DOHH2 (cell line): ENCODE measurements at regions not wholly inside any gene's neighbourhood (a gene's known extent, or its start where the extent isn't known, plus 50 kb on each side); places are given as distances from the start of the nearest gene placed in this dataset.

Experiments used
- H3F3A ChIP-seq: fragments of 200-600 bp; sonication (generic), shearing (Covaris generic); 2 replicates; pipeline ENCODE4 v1.6.0; 2016; ENCODE audit warnings: antibody characterized with exemption, mild to moderate bottlenecking; ENCODE audit not compliant: control insufficient read depth, insufficient read depth
- H3K27ac ChIP-seq: fragments of 200-600 bp; sonication (generic); 2 replicates; pipeline ENCODE4 v1.5.1; 2014; ENCODE audit warnings: low read depth, mild to moderate bottlenecking, low read length, moderate library complexity
- H3K27me3 ChIP-seq: fragments of 200-600 bp; sonication (generic); 2 replicates; pipeline ENCODE4 v1.6.1; 2014; ENCODE audit warnings: mild to moderate bottlenecking, low read length, mixed read lengths; ENCODE audit not compliant: control insufficient read depth
- H3K36me3 ChIP-seq: fragments of 200-600 bp; sonication (generic); 2 replicates; pipeline ENCODE4 v1.6.1; 2014; ENCODE audit warnings: mild to moderate bottlenecking, low read length, moderate library complexity, mixed read lengths; ENCODE audit not compliant: control insufficient read depth
- H3K4me1 ChIP-seq: fragments of 200-600 bp; sonication (generic); 2 replicates; pipeline ENCODE4 v1.6.1; 2014; ENCODE audit warnings: mild to moderate bottlenecking, low read length, mixed read lengths; ENCODE audit not compliant: control insufficient read depth
- H3K4me2 ChIP-seq: fragments of 200-600 bp; sonication (generic); 2 replicates; pipeline ENCODE4 v1.6.0; 2014; ENCODE audit warnings: mild to moderate bottlenecking, low read length, moderate library complexity
- H3K4me3 ChIP-seq: fragments of 200-600 bp; sonication (generic); 2 replicates; pipeline ENCODE4 v1.5.1; 2014; ENCODE audit warnings: mild to moderate bottlenecking, low read length, mixed read lengths
- H3K79me2 ChIP-seq: fragments of 200-600 bp; sonication (generic); 2 replicates; pipeline ENCODE4 v1.6.1; 2014; ENCODE audit warnings: mild to moderate bottlenecking, low read length, mixed read lengths; ENCODE audit not compliant: control insufficient read depth
- H3K9me2 ChIP-seq: fragments of 200-600 bp; sonication (generic); replicated peaks from 2 replicates; pipeline ENCODE4 v1.6.1; 2014; ENCODE audit warnings: mild to moderate bottlenecking, low read length, mixed read lengths; ENCODE audit not compliant: control insufficient read depth
- H3K9me3 ChIP-seq: fragments of 200-600 bp; sonication (generic); 2 replicates; pipeline ENCODE4 v1.6.1; 2014; ENCODE audit warnings: antibody characterized with exemption, low read length, mixed read lengths; ENCODE audit not compliant: control insufficient read depth, insufficient read depth
- H4K20me1 ChIP-seq: fragments of 200-600 bp; sonication (generic); 2 replicates; pipeline ENCODE4 v1.6.0; 2014; ENCODE audit warnings: low read depth, mild to moderate bottlenecking, antibody characterized with exemption, low read length, moderate library complexity; ENCODE audit not compliant: control insufficient read depth, insufficient read depth
- EZH2phosphoT487 ChIP-seq: fragments of 200-600 bp; sonication (generic); IDR thresholded peaks from 2 replicates; pipeline ENCODE4 v1.6.1; 2017; ENCODE audit warnings: borderline replicate concordance, mild to moderate bottlenecking, antibody characterized with exemption, low read length, moderate library complexity, mixed read lengths
- TF ChIP-seq, protein P1 (sequence below): fragments of 200-600 bp; sonication (generic); IDR thresholded peaks from one replicate; pipeline ENCODE4 v1.5.1; 2014; ENCODE audit warnings: antibody characterized with exemption, mild to moderate bottlenecking, low read depth, low read length; ENCODE audit not compliant: poor library complexity, severe bottlenecking

DNA sequence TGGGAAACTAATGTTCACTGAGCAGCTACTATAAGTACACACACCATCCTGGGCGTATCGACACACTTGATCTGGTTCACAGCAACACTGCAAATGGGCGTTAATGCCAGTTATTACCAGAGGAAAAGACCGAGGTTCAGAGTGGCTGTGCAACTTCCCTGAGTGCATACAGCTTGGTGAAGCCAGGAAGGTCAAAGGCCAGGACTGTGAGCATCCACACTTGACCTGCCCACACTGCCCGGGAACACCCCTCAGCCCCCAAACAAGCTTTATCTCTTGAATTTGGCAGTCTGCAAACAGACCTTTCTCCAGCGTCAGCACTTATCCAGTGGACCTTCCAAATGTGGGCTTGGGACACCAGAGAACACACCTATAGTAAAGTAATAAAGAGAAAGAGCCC, 312.6 kb downstream of the BCL11B start:
- Histone ChIP-seq H3F3A (no peaks in the 10 kb centered on the region), H3K36me3 (no peaks in the 10 kb centered on the region), H3K9me2 (no peaks in the 10 kb centered on the region), H3K27ac (no peak overlapping the region), H3K27me3 (no peaks in the 10 kb centered on the region), H3K4me2 (no peak overlapping the region), H3K79me2 (no peaks in the 10 kb centered on the region), H3K4me3 (no peak overlapping the region), H3K9me3 (no peaks in the 10 kb centered on the region), H4K20me1 (no peaks in the 10 kb centered on the region), H3K4me1 (no peaks in the 10 kb centered on the region)
- TF ChIP-seq, protein P1, sequence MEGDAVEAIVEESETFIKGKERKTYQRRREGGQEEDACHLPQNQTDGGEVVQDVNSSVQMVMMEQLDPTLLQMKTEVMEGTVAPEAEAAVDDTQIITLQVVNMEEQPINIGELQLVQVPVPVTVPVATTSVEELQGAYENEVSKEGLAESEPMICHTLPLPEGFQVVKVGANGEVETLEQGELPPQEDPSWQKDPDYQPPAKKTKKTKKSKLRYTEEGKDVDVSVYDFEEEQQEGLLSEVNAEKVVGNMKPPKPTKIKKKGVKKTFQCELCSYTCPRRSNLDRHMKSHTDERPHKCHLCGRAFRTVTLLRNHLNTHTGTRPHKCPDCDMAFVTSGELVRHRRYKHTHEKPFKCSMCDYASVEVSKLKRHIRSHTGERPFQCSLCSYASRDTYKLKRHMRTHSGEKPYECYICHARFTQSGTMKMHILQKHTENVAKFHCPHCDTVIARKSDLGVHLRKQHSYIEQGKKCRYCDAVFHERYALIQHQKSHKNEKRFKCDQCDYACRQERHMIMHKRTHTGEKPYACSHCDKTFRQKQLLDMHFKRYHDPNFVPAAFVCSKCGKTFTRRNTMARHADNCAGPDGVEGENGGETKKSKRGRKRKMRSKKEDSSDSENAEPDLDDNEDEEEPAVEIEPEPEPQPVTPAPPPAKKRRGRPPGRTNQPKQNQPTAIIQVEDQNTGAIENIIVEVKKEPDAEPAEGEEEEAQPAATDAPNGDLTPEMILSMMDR = no peak

DNA sequence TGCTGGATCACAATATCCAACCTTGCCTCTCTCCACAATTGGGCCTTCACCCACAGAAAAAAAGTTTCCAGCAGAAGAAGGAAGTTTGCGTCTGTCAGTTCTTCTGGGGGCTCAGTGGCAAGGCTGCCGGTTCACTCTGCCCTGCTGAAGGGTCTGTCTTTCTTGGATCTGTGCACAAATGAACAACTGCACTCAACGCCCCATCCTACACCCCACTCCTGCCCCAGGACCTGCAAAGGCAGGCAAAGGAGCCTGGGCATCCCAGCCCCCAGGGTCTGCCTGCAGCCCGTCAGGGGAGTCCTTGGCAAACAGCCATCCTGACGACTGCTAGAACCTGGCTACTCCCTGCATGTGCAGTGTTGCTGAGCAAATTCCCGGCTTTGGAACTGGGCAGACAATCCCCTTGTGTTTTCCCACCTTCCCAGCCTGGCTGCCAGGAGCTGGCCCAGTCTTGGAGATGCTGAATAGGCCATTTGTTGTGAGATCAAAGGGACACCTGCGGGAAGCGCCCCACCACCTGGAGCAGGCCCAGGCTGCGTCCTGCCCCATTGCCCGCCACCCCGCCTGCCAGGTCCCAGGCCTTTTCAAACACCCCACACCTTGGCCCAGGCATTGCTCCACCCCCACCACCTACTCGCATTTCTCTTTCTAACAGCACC, 311.9 kb downstream of the BCL11B start:
- H4K20me1 ChIP-seq = no peaks in the 10 kb centered on the region
- H3F3A ChIP-seq = no peaks in the 10 kb centered on the region
- no peaks in the 10 kb centered on the region for H3K9me2 ChIP-seq
- H3K4me1 ChIP-seq = no peaks in the 10 kb centered on the region
- no peak overlapping the region for H3K4me2 ChIP-seq
- no peaks in the 10 kb centered on the region for H3K79me2 ChIP-seq
- no peak overlapping the region for H3K4me3 ChIP-seq
- H3K9me3 ChIP-seq = no peaks in the 10 kb centered on the region
- TF ChIP-seq, protein P1 = no peak
- no peak for TF ChIP-seq EZH2phosphoT487
- H3K27ac ChIP-seq = no peak overlapping the region
- no peaks in the 10 kb centered on the region for H3K36me3 ChIP-seq
- no peaks in the 10 kb centered on the region for H3K27me3 ChIP-seq

DNA sequence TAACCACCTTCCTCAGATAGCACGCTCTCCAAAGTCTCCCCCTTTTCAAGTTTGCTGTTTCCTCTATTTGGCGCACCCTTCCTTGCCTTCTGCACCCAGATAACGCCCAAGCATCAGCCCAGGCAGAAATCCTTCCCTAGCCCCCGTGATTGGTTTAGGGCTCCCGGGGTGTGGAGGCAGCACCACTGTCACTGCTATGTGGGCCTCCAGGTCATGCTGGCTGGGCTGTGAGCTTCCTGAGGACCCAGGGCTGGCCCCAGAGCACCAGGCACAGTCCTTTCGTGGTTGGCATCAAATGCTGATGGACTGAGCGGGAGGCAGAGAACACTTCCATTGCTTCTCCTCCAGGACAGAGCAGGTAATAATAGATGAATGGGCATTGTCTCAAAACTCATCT, 311.4 kb downstream of the BCL11B start:
- TF ChIP-seq, protein P1 = no peak
- TF ChIP-seq EZH2phosphoT487 = no peak
- no peaks in the 10 kb centered on the region for H3K79me2 ChIP-seq
- H3K27me3 ChIP-seq = no peaks in the 10 kb centered on the region
- H3K9me3 ChIP-seq = no peaks in the 10 kb centered on the region
- H4K20me1 ChIP-seq = no peaks in the 10 kb centered on the region
- H3K27ac ChIP-seq = no peak overlapping the region
- H3K36me3 ChIP-seq = no peaks in the 10 kb centered on the region
- no peak overlapping the region for H3K4me3 ChIP-seq
- H3K4me1 ChIP-seq = no peaks in the 10 kb centered on the region
- H3K9me2 ChIP-seq = no peaks in the 10 kb centered on the region
- H3F3A ChIP-seq = no peaks in the 10 kb centered on the region
- H3K4me2 ChIP-seq = no peak overlapping the region
